Astrocyte (in vitro differentiated cells and primary cell): ENCODE measurements at regions not wholly inside any gene's neighbourhood (a gene's known extent, or its start where the extent isn't known, plus 50 kb on each side); places are given as distances from the start of the nearest gene placed in this dataset.

Source experiments
- EZH2 ChIP-seq: IDR thresholded peaks from 2 replicates; pipeline ENCODE4 v1.6.1; 2012; ENCODE audit warnings: mild to moderate bottlenecking, low read length, inconsistent platforms; ENCODE audit not compliant: insufficient read depth
- TF ChIP-seq, protein P1 (sequence below): IDR thresholded peaks from 2 replicates; pipeline ENCODE4 v1.5.1; 2011; ENCODE audit warnings: low read depth, mild to moderate bottlenecking, inconsistent platforms, low read length, moderate library complexity; ENCODE audit not compliant: insufficient read depth

DNA sequence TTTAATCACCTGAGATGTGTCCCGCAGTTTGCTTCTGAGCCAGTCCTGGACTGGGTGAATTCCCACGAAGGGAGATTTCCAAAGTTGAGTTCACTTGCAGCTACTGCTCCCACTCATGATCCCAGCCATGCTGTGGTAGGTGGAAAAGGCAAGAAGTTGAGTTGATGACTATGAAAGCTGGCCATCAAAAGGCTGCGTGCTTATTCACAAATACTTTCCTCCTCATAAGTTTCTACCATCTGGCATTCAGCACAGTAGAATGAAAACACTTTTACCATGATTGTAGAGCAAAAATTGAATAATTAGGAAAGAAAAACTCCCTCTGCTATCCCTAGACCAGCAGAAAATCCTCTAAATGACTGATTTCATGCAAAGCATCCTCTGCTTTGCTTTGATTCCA, 281.8 kb downstream of the INHBA start:
- TF ChIP-seq, protein P1, sequence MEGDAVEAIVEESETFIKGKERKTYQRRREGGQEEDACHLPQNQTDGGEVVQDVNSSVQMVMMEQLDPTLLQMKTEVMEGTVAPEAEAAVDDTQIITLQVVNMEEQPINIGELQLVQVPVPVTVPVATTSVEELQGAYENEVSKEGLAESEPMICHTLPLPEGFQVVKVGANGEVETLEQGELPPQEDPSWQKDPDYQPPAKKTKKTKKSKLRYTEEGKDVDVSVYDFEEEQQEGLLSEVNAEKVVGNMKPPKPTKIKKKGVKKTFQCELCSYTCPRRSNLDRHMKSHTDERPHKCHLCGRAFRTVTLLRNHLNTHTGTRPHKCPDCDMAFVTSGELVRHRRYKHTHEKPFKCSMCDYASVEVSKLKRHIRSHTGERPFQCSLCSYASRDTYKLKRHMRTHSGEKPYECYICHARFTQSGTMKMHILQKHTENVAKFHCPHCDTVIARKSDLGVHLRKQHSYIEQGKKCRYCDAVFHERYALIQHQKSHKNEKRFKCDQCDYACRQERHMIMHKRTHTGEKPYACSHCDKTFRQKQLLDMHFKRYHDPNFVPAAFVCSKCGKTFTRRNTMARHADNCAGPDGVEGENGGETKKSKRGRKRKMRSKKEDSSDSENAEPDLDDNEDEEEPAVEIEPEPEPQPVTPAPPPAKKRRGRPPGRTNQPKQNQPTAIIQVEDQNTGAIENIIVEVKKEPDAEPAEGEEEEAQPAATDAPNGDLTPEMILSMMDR, result no peak
- TF ChIP-seq EZH2, result no peak
